ENCODE measurements at regions not wholly inside any gene's neighbourhood (a gene's known extent, or its start where the extent isn't known, plus 50 kb on each side); places are given as distances from the start of the nearest gene placed in this dataset.

DNA sequence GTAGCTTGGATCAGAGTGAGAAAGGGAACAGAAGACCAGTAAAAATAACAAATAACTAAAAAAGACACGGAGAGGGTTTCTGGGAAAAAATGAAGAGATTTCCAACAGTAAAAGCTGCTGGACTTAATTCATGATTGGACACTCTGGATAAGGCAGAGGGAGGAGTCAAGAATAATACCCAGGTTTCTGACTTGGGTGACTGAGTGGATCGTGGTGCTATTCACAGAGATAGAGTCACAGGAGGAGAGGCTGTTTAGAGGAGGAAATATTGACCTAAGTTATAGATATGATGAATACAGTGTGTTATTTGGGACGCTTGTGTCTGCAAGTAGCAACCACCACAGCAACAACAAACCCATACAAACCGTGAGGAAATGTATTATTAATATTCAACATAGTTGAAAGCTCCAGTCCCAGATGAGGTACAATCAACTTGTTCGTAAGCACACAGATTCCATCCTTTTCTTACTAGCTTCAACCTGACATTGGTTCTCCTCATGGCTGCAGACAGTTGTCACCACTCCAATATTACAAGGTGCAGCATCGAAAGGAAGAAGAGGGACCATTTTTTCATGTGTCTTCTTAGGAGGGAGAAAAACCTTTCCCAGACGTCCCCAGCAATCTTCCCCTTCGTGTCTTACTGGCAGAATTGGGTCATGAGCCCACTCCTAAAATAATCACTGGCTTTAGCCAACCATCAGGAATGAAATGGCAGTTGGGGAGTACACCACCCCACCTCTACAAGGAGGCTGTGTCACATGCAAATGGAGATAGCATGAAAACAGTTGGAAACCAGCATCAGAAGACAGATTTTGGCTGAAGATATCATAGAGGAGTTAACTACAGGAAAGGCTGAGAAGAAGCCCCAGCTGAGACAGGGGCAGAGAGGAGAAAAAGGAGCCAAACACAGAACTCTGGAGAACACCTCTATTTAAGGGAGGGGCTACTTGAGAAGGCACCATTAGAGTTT lies 387.8 kb downstream of the SHQ1 start:
- Histone ChIP-seq H3K36me3 (ENCODE audit: insufficient read depth, low read depth, low read length) (no peaks in the 10 kb centered on the region), H3K4me3 (ENCODE audit: low read length) (no peak overlapping the region), H3K27ac (ENCODE audit: low read length) (no peak overlapping the region), H3K4me1 (ENCODE audit: insufficient read depth, low read length) (no peaks in the 10 kb centered on the region; the same call in 1 of the 2 replicates), H3K9ac (ENCODE audit: low read depth, low read length) (no peak overlapping the region), H3K9me3 (ENCODE audit: insufficient read depth, low read depth, low read length) (no peaks in the 10 kb centered on the region), H3K27me3 (ENCODE audit: insufficient read depth, low read length) (no peaks in the 10 kb centered on the region; the same call in 1 of the 2 replicates)

- no peak overlapping the region for H3K9ac ChIP-seq (ENCODE audit: low read depth, low read length)
- no peak overlapping the region for H3K4me3 ChIP-seq (ENCODE audit: low read length)
- H3K4me1 ChIP-seq (ENCODE audit: insufficient read depth, low read length) = no peaks in the 10 kb centered on the region; the same call in 1 of the 2 replicates
- no peak overlapping the region for H3K27ac ChIP-seq (ENCODE audit: low read length)
- H3K9me3 ChIP-seq (ENCODE audit: insufficient read depth, low read depth, low read length) = no peaks in the 10 kb centered on the region
- no peaks in the 10 kb centered on the region for H3K36me3 ChIP-seq (ENCODE audit: insufficient read depth, low read depth, low read length)
- H3K27me3 ChIP-seq (ENCODE audit: insufficient read depth, low read length) = no peaks in the 10 kb centered on the region; the same call in 1 of the 2 replicates
Measured at GRCh38 chr3:72459588-72459987, 388.7 kb downstream of the SHQ1 start.

- Histone ChIP-seq H3K27me3 (ENCODE audit: insufficient read depth, low read length) (no peaks in the 10 kb centered on the region), H3K27ac (ENCODE audit: low read length) (no peak overlapping the region)
Measured at GRCh38 chr3:72458375-72458774, 389.9 kb downstream of the SHQ1 start.

DNA sequence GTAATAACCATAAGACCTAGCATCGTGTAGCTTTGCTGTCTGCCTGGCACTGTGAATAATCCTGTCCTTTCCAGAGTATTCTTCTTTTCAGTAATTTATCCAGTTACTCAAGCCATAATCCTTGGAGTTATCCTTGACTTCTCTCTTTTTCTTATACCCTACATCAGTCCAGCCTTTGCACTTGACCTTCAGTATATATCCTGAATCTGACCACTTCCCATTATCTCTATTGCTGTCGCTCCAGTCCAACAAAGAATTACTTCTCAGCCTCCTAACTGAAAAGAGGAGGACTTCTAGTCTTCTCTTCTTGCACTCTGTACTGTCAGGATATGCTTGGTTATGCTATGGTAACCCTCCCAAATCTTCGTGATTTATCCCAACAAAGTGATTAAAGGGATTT lies 393.8 kb downstream of the SHQ1 start:
- Histone ChIP-seq H3K36me3 (ENCODE audit: insufficient read depth, low read depth, low read length) (no peaks in the 10 kb centered on the region), H3K9me3 (ENCODE audit: insufficient read depth, low read depth, low read length) (no peaks in the 10 kb centered on the region), H3K27me3 (ENCODE audit: insufficient read depth, low read length) (0 out of 2 replicates have a peak, but pooled peaks cover 6% of the 10 kb centered on the region), H3K4me3 (ENCODE audit: low read length) (no peak overlapping the region), H3K4me1 (ENCODE audit: insufficient read depth, low read length) (no peaks in the 10 kb centered on the region; the same call in 1 of the 2 replicates), H3K27ac (ENCODE audit: low read length) (no peak overlapping the region), H3K9ac (ENCODE audit: low read depth, low read length) (no peak overlapping the region)

More at GRCh38 chr3:72458375-72458774, 389.9 kb downstream of the SHQ1 start:
- no peak overlapping the region for H3K9ac ChIP-seq (ENCODE audit: low read depth, low read length)
- no peak overlapping the region for H3K4me3 ChIP-seq (ENCODE audit: low read length)
- no peaks in the 10 kb centered on the region; the same call in 1 of the 2 replicates for H3K4me1 ChIP-seq (ENCODE audit: insufficient read depth, low read length)
- no peaks in the 10 kb centered on the region for H3K9me3 ChIP-seq (ENCODE audit: insufficient read depth, low read depth, low read length)
- H3K36me3 ChIP-seq (ENCODE audit: insufficient read depth, low read depth, low read length) = no peaks in the 10 kb centered on the region

DNA sequence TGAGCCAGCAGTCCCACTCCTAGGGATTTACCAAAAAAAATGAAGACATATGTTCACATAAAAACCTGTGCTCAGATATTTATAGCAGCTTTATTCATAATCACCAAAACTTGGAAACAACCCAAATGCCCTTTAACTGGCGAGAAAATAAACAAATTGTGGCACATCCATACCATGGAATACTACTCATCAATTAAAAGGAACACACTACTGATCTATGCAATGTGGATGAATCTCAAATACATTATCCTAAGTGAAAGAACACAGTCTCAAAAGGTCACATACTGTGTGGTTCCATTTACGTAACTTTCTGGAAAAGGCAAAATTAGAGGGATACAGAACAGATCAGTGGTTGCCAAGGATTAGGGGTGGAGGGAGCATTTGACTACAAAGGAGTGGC lies 394.5 kb downstream of the SHQ1 start:
- H3K4me1 ChIP-seq (ENCODE audit: insufficient read depth, low read length) = no peaks in the 10 kb centered on the region
- H3K27me3 ChIP-seq (ENCODE audit: insufficient read depth, low read length) = peaks cover 9% of the 10 kb centered on the region

DNA sequence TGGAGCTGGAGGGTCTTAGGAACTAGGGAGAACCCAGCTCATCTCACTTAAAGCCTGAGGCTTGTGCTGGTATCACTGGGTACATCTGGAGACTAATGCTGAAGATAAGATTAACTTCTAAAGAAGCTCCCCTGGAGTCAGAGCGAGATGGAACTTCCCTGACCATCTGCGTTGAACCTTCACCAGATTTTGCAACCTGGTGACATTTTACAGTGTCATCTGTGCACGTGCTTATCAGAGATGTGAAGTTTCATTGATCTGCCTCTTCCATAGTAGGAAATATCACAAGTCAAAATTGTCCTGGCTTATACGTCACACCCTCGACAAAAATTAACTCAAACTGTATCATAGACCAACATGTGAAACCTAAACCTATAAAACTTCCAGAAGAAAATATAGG lies 395.5 kb downstream of the SHQ1 start:
- Histone ChIP-seq H3K9me3 (ENCODE audit: insufficient read depth, low read depth, low read length) (no peaks in the 10 kb centered on the region), H3K27ac (ENCODE audit: low read length) (no peak overlapping the region), H3K4me3 (ENCODE audit: low read length) (no peak overlapping the region), H3K27me3 (ENCODE audit: insufficient read depth, low read length) (peaks cover 19% of the 10 kb centered on the region), H3K9ac (ENCODE audit: low read depth, low read length) (no peak overlapping the region), H3K36me3 (ENCODE audit: insufficient read depth, low read depth, low read length) (no peaks in the 10 kb centered on the region), H3K4me1 (ENCODE audit: insufficient read depth, low read length) (no peaks in the 10 kb centered on the region)

More for the DNA sequence above, 394.5 kb downstream of the SHQ1 start:
- Histone ChIP-seq H3K9me3 (ENCODE audit: insufficient read depth, low read depth, low read length) (no peaks in the 10 kb centered on the region), H3K27ac (ENCODE audit: low read length) (no peak overlapping the region), H3K4me3 (ENCODE audit: low read length) (no peak overlapping the region), H3K9ac (ENCODE audit: low read depth, low read length) (no peak overlapping the region), H3K36me3 (ENCODE audit: insufficient read depth, low read depth, low read length) (no peaks in the 10 kb centered on the region)

DNA sequence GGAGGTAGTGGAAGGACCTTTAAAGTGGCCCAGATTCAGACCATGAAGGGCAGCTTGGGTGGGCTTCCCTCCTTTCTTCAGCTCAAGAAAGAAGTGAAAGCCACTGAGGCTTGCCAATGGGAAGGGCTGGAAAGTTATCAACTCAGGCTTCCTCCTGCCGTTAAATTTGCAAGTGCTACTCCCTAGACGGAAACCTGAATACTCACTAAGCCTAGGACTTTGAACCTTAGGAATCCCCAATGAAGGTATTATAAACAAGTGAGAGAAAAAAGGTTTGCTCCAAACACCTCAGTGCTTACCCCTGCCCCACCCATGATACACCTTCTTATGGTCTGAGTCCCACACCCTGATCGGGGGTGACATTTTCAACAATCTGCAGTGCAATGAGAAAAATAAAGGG lies 396.4 kb downstream of the SHQ1 start:
- H3K27ac ChIP-seq (ENCODE audit: low read length) = no peak overlapping the region
- H3K27me3 ChIP-seq (ENCODE audit: insufficient read depth, low read length) = peaks cover 23% of the 10 kb centered on the region
- H3K36me3 ChIP-seq (ENCODE audit: insufficient read depth, low read depth, low read length) = no peaks in the 10 kb centered on the region
- H3K9ac ChIP-seq (ENCODE audit: low read depth, low read length) = no peak overlapping the region
- no peaks in the 10 kb centered on the region for H3K9me3 ChIP-seq (ENCODE audit: insufficient read depth, low read depth, low read length)
- H3K4me3 ChIP-seq (ENCODE audit: low read length) = no peak overlapping the region
- H3K4me1 ChIP-seq (ENCODE audit: insufficient read depth, low read length) = no peaks in the 10 kb centered on the region

DNA sequence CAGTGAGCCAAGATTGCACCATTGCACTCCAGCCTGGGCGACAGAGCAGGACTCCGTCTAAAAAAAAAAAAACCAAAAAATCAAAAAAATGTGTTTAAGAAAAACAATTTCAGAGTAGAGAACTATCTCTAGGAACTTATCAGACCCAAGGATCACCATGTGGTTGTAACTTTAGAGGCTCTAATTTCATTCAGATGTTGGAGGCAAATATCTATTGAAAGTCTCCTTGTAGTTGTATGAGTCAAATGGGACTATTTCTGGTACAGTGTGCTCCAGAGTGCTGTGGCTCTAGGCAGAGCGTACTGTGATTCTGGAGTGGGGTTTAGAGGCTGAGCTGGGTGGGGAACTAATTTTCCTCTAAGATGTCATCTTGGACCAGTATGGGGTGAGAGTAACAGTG lies 398.7 kb downstream of the SHQ1 start:
- Histone ChIP-seq H3K4me3 (ENCODE audit: low read length) (no peak overlapping the region), H3K9me3 (ENCODE audit: insufficient read depth, low read depth, low read length) (no peaks in the 10 kb centered on the region), H3K4me1 (ENCODE audit: insufficient read depth, low read length) (peaks cover 4% of the 10 kb centered on the region; the same call in 1 of the 2 replicates), H3K36me3 (ENCODE audit: insufficient read depth, low read depth, low read length) (no peaks in the 10 kb centered on the region), H3K27ac (ENCODE audit: low read length) (no peak overlapping the region), H3K27me3 (ENCODE audit: insufficient read depth, low read length) (peaks cover 23% of the 10 kb centered on the region), H3K9ac (ENCODE audit: low read depth, low read length) (no peak overlapping the region)

DNA sequence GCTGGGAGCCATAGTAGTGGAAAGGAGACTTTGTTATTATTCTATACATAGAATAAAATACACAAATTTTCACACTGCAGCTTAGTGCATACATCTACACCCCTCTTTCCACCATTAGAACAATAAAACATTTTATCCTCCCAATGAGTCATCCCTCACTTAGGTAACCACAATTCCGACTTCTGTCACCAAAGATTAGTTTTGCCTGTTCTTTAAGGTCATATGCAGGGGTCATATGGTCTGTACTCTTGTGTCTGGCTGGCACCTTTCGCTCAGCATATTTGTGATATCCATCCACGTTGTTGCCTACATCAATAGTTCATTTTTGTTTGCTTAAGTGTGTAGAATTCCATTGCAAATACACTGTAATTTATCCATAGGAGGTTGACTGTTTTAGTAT lies 399.4 kb downstream of the SHQ1 start:
- Histone ChIP-seq H3K4me3 (ENCODE audit: low read length) (no peak overlapping the region), H3K9ac (ENCODE audit: low read depth, low read length) (no peak overlapping the region), H3K9me3 (ENCODE audit: insufficient read depth, low read depth, low read length) (no peaks in the 10 kb centered on the region), H3K36me3 (ENCODE audit: insufficient read depth, low read depth, low read length) (0 out of 2 replicates have a peak, but pooled peaks cover 5% of the 10 kb centered on the region), H3K4me1 (ENCODE audit: insufficient read depth, low read length) (peaks cover 9% of the 10 kb centered on the region; the same call in 1 of the 2 replicates), H3K27ac (ENCODE audit: low read length) (no peak overlapping the region), H3K27me3 (ENCODE audit: insufficient read depth, low read length) (peaks cover 23% of the 10 kb centered on the region)

- Histone ChIP-seq H3K4me3 (ENCODE audit: low read length) (no peak overlapping the region), H3K9ac (ENCODE audit: low read depth, low read length) (no peak overlapping the region), H3K9me3 (ENCODE audit: insufficient read depth, low read depth, low read length) (no peaks in the 10 kb centered on the region), H3K27me3 (ENCODE audit: insufficient read depth, low read length) (peaks cover 23% of the 10 kb centered on the region), H3K36me3 (ENCODE audit: insufficient read depth, low read depth, low read length) (0 out of 2 replicates have a peak, but pooled peaks cover 8% of the 10 kb centered on the region), H3K4me1 (ENCODE audit: insufficient read depth, low read length) (peaks cover 9% of the 10 kb centered on the region; the same call in 1 of the 2 replicates), H3K27ac (ENCODE audit: low read length) (no peak overlapping the region)
Measured at GRCh38 chr3:72448375-72448823, 399.8 kb downstream of the SHQ1 start.

GRCh38 chr3:72447059-72447946 lies 400.9 kb downstream of the SHQ1 start:
- Histone ChIP-seq H3K4me1 (ENCODE audit: insufficient read depth, low read length) (peaks cover 12% of the 10 kb centered on the region; the same call in 1 of the 2 replicates), H3K27me3 (ENCODE audit: insufficient read depth, low read length) (peaks cover 23% of the 10 kb centered on the region), H3K36me3 (ENCODE audit: insufficient read depth, low read depth, low read length) (0 out of 2 replicates have a peak, but pooled peaks cover 8% of the 10 kb centered on the region), H3K4me3 (ENCODE audit: low read length) (peak overlapping the region; percentile 64; the same call in 1 of the 2 replicates), H3K9ac (ENCODE audit: low read depth, low read length) (peak overlapping the region; percentile 46; the same call in 1 of the 2 replicates), H3K9me3 (ENCODE audit: insufficient read depth, low read depth, low read length) (no peaks in the 10 kb centered on the region), H3K27ac (ENCODE audit: low read length) (no peak overlapping the region)
